SJSA1 (cell line): ENCODE measurements at regions not wholly inside any gene's neighbourhood (a gene's known extent, or its start where the extent isn't known, plus 50 kb on each side); places are given as distances from the start of the nearest gene placed in this dataset.

Source experiments
- DNase-seq, 2 experiments: peaks; one replicate each; pipeline ENCODE4 v3.0.0-alpha.2; 2015 to 2020; ENCODE audit warnings: low spot score in 2 of 2, low read depth in 1 of 2
- H3K27ac ChIP-seq: fragments of 250-450 bp; sonication (Bioruptor Pico); 2 replicates; pipeline ENCODE4 v1.5.1; 2020; ENCODE audit warnings: mild to moderate bottlenecking, moderate library complexity
- H3K27me3 ChIP-seq: fragments of 250-450 bp; sonication (Bioruptor Pico); replicated peaks from 2 replicates; pipeline ENCODE4 v1.5.1; 2020; ENCODE audit warnings: mild to moderate bottlenecking, moderate library complexity
- H3K36me3 ChIP-seq: fragments of 250-450 bp; sonication (Bioruptor Pico); 2 replicates; pipeline ENCODE4 v1.5.1; 2020; ENCODE audit warnings: mild to moderate bottlenecking
- H3K4me1 ChIP-seq: fragments of 250-450 bp; sonication (Bioruptor Pico); replicated peaks from 2 replicates; pipeline ENCODE4 v1.6.1; 2021; ENCODE audit warnings: mild to moderate bottlenecking
- H3K4me3 ChIP-seq: fragments of 250-450 bp; sonication (Bioruptor Pico); 2 replicates; pipeline ENCODE4 v1.5.1; 2020; ENCODE audit warnings: mild to moderate bottlenecking
- H3K9me3 ChIP-seq: fragments of 250-450 bp; sonication (Bioruptor Pico); replicated peaks from 2 replicates; pipeline ENCODE4 v1.5.1; 2020; ENCODE audit warnings: mild to moderate bottlenecking

DNA sequence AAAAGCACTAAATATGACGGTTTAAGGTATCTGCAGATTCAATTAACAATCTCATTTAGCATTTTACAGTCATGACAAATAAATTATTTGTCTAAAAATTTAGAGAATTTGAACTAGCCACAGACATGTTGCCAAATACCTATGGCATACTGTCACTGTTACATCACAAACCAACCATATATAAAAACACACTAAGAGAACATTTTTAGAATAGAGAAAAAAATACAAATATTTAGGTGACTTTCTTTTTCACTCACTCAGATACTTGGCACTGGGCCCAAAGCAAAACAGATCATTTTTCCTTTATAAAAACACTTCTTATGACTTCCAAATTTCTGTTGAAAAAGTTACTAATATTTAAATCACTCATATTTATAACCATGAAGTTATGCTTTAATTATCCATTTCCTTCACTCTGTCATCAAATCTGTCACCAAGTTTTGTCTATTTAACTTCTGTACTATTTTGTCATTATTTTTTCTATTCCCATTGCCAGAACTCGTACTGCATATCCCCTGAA is 644.7 kb downstream of the OTOL1 start:
- Histone ChIP-seq H3K36me3 (no peaks in the 10 kb centered on the region), H3K9me3 (no peaks in the 10 kb centered on the region), H3K4me3 (no peak overlapping the region), H3K27ac (peak overlapping the region; percentile 43), H3K27me3 (no peaks in the 10 kb centered on the region), H3K4me1 (no peaks in the 10 kb centered on the region)
- peak in 1 of 2 experiments; percentile 12 for DNase-seq

GRCh38 chr3:162142511-162142910 is 645.9 kb downstream of the OTOL1 start:
- Histone ChIP-seq H3K27ac (peak overlapping the region; percentile 43), H3K4me1 (no peaks in the 10 kb centered on the region), H3K4me3 (no peak overlapping the region), H3K9me3 (no peaks in the 10 kb centered on the region), H3K36me3 (no peaks in the 10 kb centered on the region), H3K27me3 (no peaks in the 10 kb centered on the region)
- DNase-seq = peak in 1 of 2 experiments; percentile 20

- Histone ChIP-seq H3K27ac (peak overlapping the region; percentile 43), H3K36me3 (no peaks in the 10 kb centered on the region), H3K4me3 (no peak overlapping the region), H3K4me1 (no peaks in the 10 kb centered on the region), H3K27me3 (no peaks in the 10 kb centered on the region), H3K9me3 (no peaks in the 10 kb centered on the region)
- DNase-seq = no peak
These were observed 646.6 kb downstream of the OTOL1 start for GRCh38 chr3:162143180-162143579.

GRCh38 chr3:162147996-162148395 is 651.4 kb downstream of the OTOL1 start:
- H3K27ac ChIP-seq = no peak overlapping the region
- no peaks in the 10 kb centered on the region for H3K9me3 ChIP-seq
- H3K4me1 ChIP-seq = no peaks in the 10 kb centered on the region
- H3K27me3 ChIP-seq = no peaks in the 10 kb centered on the region
- H3K36me3 ChIP-seq = no peaks in the 10 kb centered on the region
- no peak overlapping the region for H3K4me3 ChIP-seq
- no peak for DNase-seq

GRCh38 chr3:162150790-162151189 is 654.2 kb downstream of the OTOL1 start:
- H3K36me3 ChIP-seq = no peaks in the 10 kb centered on the region
- H3K27me3 ChIP-seq = no peaks in the 10 kb centered on the region
- no peaks in the 10 kb centered on the region for H3K9me3 ChIP-seq
- H3K4me1 ChIP-seq = no peaks in the 10 kb centered on the region
- no peak overlapping the region for H3K27ac ChIP-seq
- no peak overlapping the region for H3K4me3 ChIP-seq
- no peak for DNase-seq

DNA sequence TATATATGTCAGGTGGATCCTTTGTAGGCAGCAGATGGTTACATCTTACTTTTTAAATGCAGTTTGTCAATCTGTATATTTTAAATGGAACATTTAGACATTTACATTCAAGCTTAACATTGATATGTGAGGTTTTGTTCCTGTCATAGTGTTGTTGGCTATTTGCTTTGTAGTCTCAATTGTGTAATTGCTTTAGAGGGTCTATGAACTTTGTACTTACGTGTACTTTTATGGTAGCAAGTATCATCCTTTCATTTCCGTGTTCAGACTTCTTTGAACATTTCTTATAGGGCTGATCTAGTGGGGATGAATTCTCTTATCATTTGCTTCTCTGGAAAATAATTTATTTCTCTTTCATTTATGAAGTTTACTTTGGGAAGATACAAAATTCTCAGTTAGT is 656.0 kb downstream of the OTOL1 start:
- DNase-seq = no peak
- Histone ChIP-seq H3K27ac (no peak overlapping the region), H3K27me3 (no peaks in the 10 kb centered on the region), H3K36me3 (no peaks in the 10 kb centered on the region), H3K4me3 (no peak overlapping the region), H3K4me1 (no peaks in the 10 kb centered on the region), H3K9me3 (no peaks in the 10 kb centered on the region)

- H3K36me3 ChIP-seq = no peaks in the 10 kb centered on the region
- no peak overlapping the region for H3K4me3 ChIP-seq
- no peaks in the 10 kb centered on the region for H3K9me3 ChIP-seq
- no peak overlapping the region for H3K27ac ChIP-seq
- no peak for DNase-seq
- no peaks in the 10 kb centered on the region for H3K4me1 ChIP-seq
- H3K27me3 ChIP-seq = no peaks in the 10 kb centered on the region
These were observed 665.0 kb downstream of the OTOL1 start for GRCh38 chr3:162161595-162161994.

DNA sequence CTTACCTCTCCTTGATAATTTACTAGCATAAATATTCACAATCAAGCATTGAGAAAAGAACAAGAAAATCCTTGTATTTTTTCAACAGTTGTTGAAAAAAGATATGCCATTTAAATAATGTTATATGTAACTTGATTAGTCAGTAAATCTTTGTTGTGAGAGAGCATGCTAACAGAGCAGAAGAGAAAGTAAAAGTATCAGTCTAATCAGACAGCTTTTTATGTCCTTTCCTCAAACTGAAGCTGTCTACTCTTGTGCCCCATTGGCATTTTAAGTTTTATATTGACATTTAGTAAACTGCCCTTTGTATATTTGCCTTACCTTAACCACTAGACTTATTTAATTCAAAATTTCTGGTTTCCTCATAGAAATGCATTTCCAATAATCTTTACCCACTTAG is 668.7 kb downstream of the OTOL1 start:
- H3K4me1 ChIP-seq = no peaks in the 10 kb centered on the region
- H3K9me3 ChIP-seq = no peaks in the 10 kb centered on the region
- DNase-seq = no peak
- no peak overlapping the region for H3K4me3 ChIP-seq
- no peaks in the 10 kb centered on the region for H3K27me3 ChIP-seq
- no peaks in the 10 kb centered on the region for H3K36me3 ChIP-seq
- no peak overlapping the region for H3K27ac ChIP-seq

DNA sequence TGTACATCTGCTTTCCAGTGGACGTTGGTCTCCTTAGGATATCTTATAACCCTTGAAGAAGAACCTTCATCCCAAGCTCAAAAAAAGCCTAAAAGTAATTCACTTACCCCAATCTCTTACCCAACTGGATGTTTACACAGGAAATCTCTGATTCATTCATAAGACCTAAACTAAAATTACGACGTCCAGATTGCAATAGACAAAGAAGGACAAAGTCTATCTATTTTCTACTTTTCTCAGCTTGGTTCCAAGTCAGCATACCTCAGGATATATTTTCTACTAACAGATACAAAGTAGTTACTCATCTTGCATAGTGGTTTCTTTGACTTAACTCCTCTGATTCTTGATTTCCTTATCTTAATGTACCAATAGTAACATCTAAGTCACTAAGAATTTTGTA is 669.9 kb downstream of the OTOL1 start:
- H3K9me3 ChIP-seq = no peaks in the 10 kb centered on the region
- no peaks in the 10 kb centered on the region for H3K36me3 ChIP-seq
- H3K4me1 ChIP-seq = no peaks in the 10 kb centered on the region
- no peaks in the 10 kb centered on the region for H3K27me3 ChIP-seq
- no peak overlapping the region for H3K27ac ChIP-seq
- H3K4me3 ChIP-seq = no peak overlapping the region
- no peak for DNase-seq

DNA sequence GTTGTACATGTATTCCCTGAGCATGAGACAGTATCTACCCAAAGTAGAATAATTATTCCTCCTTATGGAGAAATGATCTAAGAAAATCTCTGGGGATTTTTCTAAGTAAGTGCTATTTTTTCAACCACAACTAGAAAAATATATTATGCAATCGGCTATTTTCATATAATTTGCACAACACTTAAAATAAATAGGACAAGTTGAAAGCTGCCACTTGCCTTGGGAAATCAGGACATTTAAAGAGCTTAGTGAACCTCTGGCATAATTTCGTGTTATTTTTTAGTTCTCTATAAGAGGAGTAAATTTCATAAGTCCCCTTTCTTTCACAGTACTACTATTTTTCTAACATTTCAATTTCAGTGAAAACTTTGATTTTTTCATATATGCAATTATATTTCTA is 672.1 kb downstream of the OTOL1 start:
- Histone ChIP-seq H3K27me3 (no peaks in the 10 kb centered on the region), H3K4me1 (no peaks in the 10 kb centered on the region), H3K4me3 (no peak overlapping the region), H3K36me3 (no peaks in the 10 kb centered on the region), H3K27ac (no peak overlapping the region), H3K9me3 (no peaks in the 10 kb centered on the region)
- no peak for DNase-seq

DNA sequence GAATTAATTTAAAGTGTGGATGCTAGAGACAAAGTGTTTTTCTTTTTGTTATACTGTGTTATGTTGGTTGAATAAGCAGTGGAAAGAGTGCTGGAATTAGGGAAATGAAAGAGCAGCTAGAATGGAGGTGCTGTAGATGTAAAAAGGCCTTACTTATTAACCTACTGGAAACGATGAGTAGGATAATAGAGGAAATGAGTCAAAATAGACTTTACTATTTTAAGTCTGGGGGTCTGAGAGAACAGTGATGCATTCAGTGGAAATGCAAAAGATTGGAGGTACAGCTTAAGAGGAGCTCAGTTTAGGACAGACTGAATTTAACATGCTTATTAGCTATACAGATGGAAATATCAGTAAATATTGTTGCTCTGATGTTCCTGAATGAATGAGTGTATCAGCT is 674.0 kb downstream of the OTOL1 start:
- no peak overlapping the region for H3K4me3 ChIP-seq
- no peaks in the 10 kb centered on the region for H3K4me1 ChIP-seq
- DNase-seq = no peak
- no peaks in the 10 kb centered on the region for H3K36me3 ChIP-seq
- no peaks in the 10 kb centered on the region for H3K27me3 ChIP-seq
- H3K27ac ChIP-seq = no peak overlapping the region
- no peaks in the 10 kb centered on the region for H3K9me3 ChIP-seq

GRCh38 chr3:162171970-162172369 is 675.4 kb downstream of the OTOL1 start:
- H3K27me3 ChIP-seq = no peaks in the 10 kb centered on the region
- H3K4me3 ChIP-seq = no peak overlapping the region
- H3K4me1 ChIP-seq = no peaks in the 10 kb centered on the region
- H3K9me3 ChIP-seq = no peaks in the 10 kb centered on the region
- H3K27ac ChIP-seq = no peak overlapping the region
- DNase-seq = no peak
- no peaks in the 10 kb centered on the region for H3K36me3 ChIP-seq

DNA sequence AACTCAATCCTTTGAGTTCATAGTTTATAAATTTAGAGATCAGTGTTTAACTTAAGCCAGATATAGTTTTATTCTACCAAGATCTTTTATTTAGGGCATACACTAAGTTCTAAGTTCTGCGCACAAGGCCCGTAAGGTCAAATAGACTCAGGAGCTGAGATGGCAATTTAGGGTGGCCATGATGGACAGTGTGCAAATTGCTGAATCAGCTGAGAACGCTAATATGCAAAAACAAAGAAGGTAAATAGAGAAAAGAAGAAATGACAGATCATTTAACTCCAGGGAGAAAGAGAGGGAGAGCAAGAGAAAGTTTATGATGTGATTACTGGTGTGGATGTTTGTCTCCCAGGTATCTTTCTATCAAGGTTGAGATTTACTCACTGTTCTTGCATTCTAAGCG is 678.5 kb downstream of the OTOL1 start:
- DNase-seq = no peak
- H3K9me3 ChIP-seq = no peaks in the 10 kb centered on the region

GRCh38 chr3:162175878-162176277 is 679.3 kb downstream of the OTOL1 start:
- no peaks in the 10 kb centered on the region for H3K36me3 ChIP-seq
- DNase-seq = no peak
- H3K4me3 ChIP-seq = no peak overlapping the region
- H3K4me1 ChIP-seq = no peaks in the 10 kb centered on the region
- no peak overlapping the region for H3K27ac ChIP-seq
- H3K27me3 ChIP-seq = no peaks in the 10 kb centered on the region
- no peaks in the 10 kb centered on the region for H3K9me3 ChIP-seq

More for the DNA sequence above, 678.5 kb downstream of the OTOL1 start:
- no peaks in the 10 kb centered on the region for H3K27me3 ChIP-seq
- H3K36me3 ChIP-seq = no peaks in the 10 kb centered on the region
- H3K4me3 ChIP-seq = no peak overlapping the region
- no peaks in the 10 kb centered on the region for H3K4me1 ChIP-seq
- no peak overlapping the region for H3K27ac ChIP-seq

GRCh38 chr3:162183440-162183839 is 686.8 kb downstream of the OTOL1 start:
- no peak overlapping the region for H3K4me3 ChIP-seq
- DNase-seq = no peak
- H3K4me1 ChIP-seq = no peaks in the 10 kb centered on the region
- H3K27me3 ChIP-seq = no peaks in the 10 kb centered on the region
- H3K27ac ChIP-seq = no peak overlapping the region
- H3K36me3 ChIP-seq = no peaks in the 10 kb centered on the region
- H3K9me3 ChIP-seq = no peaks in the 10 kb centered on the region
